Endodermal cell (in vitro differentiated cells): ENCODE measurements at regions not wholly inside any gene's neighbourhood (a gene's known extent, or its start where the extent isn't known, plus 50 kb on each side); places are given as distances from the start of the nearest gene placed in this dataset.

Source experiments
- DNase-seq: peaks from one replicate; pipeline ENCODE4 v3.0.0-alpha.2; 2017
- H3K27ac ChIP-seq: 2 replicates; pipeline ENCODE4 v1.5.1; 2013; ENCODE audit warnings: mild to moderate bottlenecking, low read depth, low read length, moderate library complexity
- H3K27me3 ChIP-seq: 2 replicates; pipeline ENCODE4 v1.6.1; 2013; ENCODE audit warnings: mild to moderate bottlenecking, low read length, moderate library complexity; ENCODE audit not compliant: insufficient read depth, control insufficient read depth, poor library complexity, severe bottlenecking
- H3K36me3 ChIP-seq: 2 replicates; pipeline ENCODE4 v1.7.0; 2013; ENCODE audit warnings: mild to moderate bottlenecking, low read length, moderate library complexity; ENCODE audit not compliant: control insufficient read depth, insufficient read depth
- H3K4me1 ChIP-seq: one replicate; pipeline ENCODE4 v1.7.0; 2013; ENCODE audit warnings: low read length; ENCODE audit not compliant: control insufficient read depth, insufficient read depth
- H3K4me3 ChIP-seq: 2 replicates; pipeline ENCODE4 v1.5.1; 2013; ENCODE audit warnings: mild to moderate bottlenecking, low read length, moderate library complexity
- H3K9ac ChIP-seq: 2 replicates; pipeline ENCODE4 v1.6.1; 2013; ENCODE audit warnings: mild to moderate bottlenecking, low read length, moderate library complexity; ENCODE audit not compliant: poor library complexity, severe bottlenecking; ENCODE audit errors: extremely low read depth
- H3K9me3 ChIP-seq: 2 replicates; pipeline ENCODE4 v1.6.1; 2013; ENCODE audit warnings: mild to moderate bottlenecking, low read length, moderate library complexity; ENCODE audit not compliant: control insufficient read depth
- H3K27ac Mint-ChIP-seq: 2 replicates; pipeline ENCODE4 v1.8.0; 2020; ENCODE audit warnings: mixed read lengths
- H3K27me3 Mint-ChIP-seq: 2 replicates; pipeline ENCODE4 v1.8.0; 2021; ENCODE audit warnings: mild to moderate bottlenecking, mixed read lengths; ENCODE audit not compliant: insufficient read depth
- H3K36me3 Mint-ChIP-seq: 2 replicates; pipeline ENCODE4 v1.8.0; 2020; ENCODE audit warnings: low read depth, mixed read lengths
- H3K4me1 Mint-ChIP-seq: 2 replicates; pipeline ENCODE4 v1.8.0; 2020; ENCODE audit warnings: mixed read lengths
- H3K4me3 Mint-ChIP-seq: 2 replicates; pipeline ENCODE4 v1.8.0; 2020; ENCODE audit warnings: mild to moderate bottlenecking, moderate library complexity, mixed read lengths
- H3K9me3 Mint-ChIP-seq: 2 replicates; pipeline ENCODE4 v1.8.0; 2020; ENCODE audit warnings: mild to moderate bottlenecking, mixed read lengths
- CTCF ChIP-seq: fragments of 200-600 bp; sonication (generic); conservative IDR thresholded peaks from 2 replicates; pipeline ENCODE4 v1.5.0; 2021; ENCODE audit warnings: antibody characterized with exemption, mild to moderate bottlenecking
- WGBS, 2 experiments: methylation state at CpG; one replicate each; pipeline versions ENCODE4 v1.1.5 to v1.1.7; 2013; ENCODE audit warnings: missing lambda C conversion rate in 2 of 2, mixed read lengths in 1 of 2; ENCODE audit not compliant: insufficient coverage in 1 of 2, insufficient read length in 1 of 2; 5-methylcytosine and 5-hydroxymethylcytosine counted together

- Mint-ChIP-seq H3K4me1 (no peaks in the 10 kb centered on the region), H3K27me3 (no peaks in the 10 kb centered on the region), H3K36me3 (no peaks in the 10 kb centered on the region), H3K27ac (no peak overlapping the region), H3K4me3 (no peak overlapping the region), H3K9me3 (peaks cover 4% of the 10 kb centered on the region)
- Histone ChIP-seq H3K27ac (no peak overlapping the region), H3K9ac (no peak overlapping the region), H3K4me3 (no peak overlapping the region), H3K36me3 (no peaks in the 10 kb centered on the region), H3K9me3 (no peaks in the 10 kb centered on the region), H3K4me1 (no peaks in the 10 kb centered on the region), H3K27me3 (no peaks in the 10 kb centered on the region)
- no peak for DNase-seq
- 90 to 100% methylated on average over 2 of the region's 3 CpGs for WGBS, 2 experiments
- TF ChIP-seq CTCF = no peak
These were observed 81.5 kb upstream of the NGF start for GRCh38 chr1:115419571-115419970.

- WGBS, 2 experiments = 92 to 100% methylated on average over 1 to 3 of the region's 3 CpGs
- Mint-ChIP-seq H3K27ac (no peak overlapping the region), H3K4me1 (peaks cover 9% of the 10 kb centered on the region), H3K4me3 (no peak overlapping the region), H3K27me3 (no peaks in the 10 kb centered on the region), H3K36me3 (no peaks in the 10 kb centered on the region), H3K9me3 (peaks cover 4% of the 10 kb centered on the region)
- Histone ChIP-seq H3K4me1 (no peaks in the 10 kb centered on the region), H3K27me3 (no peaks in the 10 kb centered on the region), H3K9ac (no peak overlapping the region), H3K36me3 (no peaks in the 10 kb centered on the region), H3K9me3 (no peaks in the 10 kb centered on the region), H3K4me3 (no peak overlapping the region), H3K27ac (no peak overlapping the region)
- no peak for TF ChIP-seq CTCF
- no peak for DNase-seq
These were observed 75.6 kb upstream of the NGF start for GRCh38 chr1:115413621-115414020.

GRCh38 chr1:115413208-115413607, 75.2 kb upstream of the NGF start:
- Histone ChIP-seq H3K36me3 (no peaks in the 10 kb centered on the region), H3K9me3 (no peaks in the 10 kb centered on the region), H3K4me1 (no peaks in the 10 kb centered on the region), H3K27me3 (no peaks in the 10 kb centered on the region), H3K27ac (no peak overlapping the region), H3K4me3 (no peak overlapping the region), H3K9ac (no peak overlapping the region)
- H3K27me3 Mint-ChIP-seq = no peaks in the 10 kb centered on the region
- WGBS, 2 experiments = 88 to 93% methylated on average over 3 of the region's 3 CpGs
- H3K27ac Mint-ChIP-seq = no peak overlapping the region
- no peak for DNase-seq
- peaks cover 9% of the 10 kb centered on the region for H3K4me1 Mint-ChIP-seq
- TF ChIP-seq CTCF = no peak
- peaks cover 4% of the 10 kb centered on the region for H3K9me3 Mint-ChIP-seq
- H3K36me3 Mint-ChIP-seq = no peaks in the 10 kb centered on the region
- H3K4me3 Mint-ChIP-seq = no peak overlapping the region
